ENCODE measurements at regions not wholly inside any gene's neighbourhood (a gene's known extent, or its start where the extent isn't known, plus 50 kb on each side); places are given as distances from the start of the nearest gene placed in this dataset.
"Not testable (repeated sequence)": the region's sequence is repeated elsewhere in the genome, so short reads cannot be mapped to it uniquely, and the experiment has no call there.

DNA sequence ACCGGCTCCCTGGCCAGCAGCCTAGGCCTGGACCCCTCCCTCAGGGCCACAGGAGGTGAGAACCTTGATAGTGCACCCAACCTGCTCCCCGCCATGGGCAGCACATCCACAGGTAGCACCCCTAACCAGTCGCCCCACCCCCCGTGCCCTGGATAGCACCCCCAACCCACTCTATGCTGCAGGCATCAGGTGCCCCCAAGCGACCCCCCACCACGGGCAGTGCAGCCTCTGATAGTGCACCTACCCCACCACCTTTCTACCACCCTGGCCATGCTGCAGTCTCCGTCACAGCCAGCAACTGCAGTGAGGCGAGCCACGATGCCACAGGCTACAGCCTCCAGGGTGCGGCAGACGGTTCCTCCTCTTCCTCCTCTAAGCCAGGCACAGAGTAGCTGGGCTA is 55.6 kb downstream of the SOWAHC start:
- no peak for DNase-seq

DNA sequence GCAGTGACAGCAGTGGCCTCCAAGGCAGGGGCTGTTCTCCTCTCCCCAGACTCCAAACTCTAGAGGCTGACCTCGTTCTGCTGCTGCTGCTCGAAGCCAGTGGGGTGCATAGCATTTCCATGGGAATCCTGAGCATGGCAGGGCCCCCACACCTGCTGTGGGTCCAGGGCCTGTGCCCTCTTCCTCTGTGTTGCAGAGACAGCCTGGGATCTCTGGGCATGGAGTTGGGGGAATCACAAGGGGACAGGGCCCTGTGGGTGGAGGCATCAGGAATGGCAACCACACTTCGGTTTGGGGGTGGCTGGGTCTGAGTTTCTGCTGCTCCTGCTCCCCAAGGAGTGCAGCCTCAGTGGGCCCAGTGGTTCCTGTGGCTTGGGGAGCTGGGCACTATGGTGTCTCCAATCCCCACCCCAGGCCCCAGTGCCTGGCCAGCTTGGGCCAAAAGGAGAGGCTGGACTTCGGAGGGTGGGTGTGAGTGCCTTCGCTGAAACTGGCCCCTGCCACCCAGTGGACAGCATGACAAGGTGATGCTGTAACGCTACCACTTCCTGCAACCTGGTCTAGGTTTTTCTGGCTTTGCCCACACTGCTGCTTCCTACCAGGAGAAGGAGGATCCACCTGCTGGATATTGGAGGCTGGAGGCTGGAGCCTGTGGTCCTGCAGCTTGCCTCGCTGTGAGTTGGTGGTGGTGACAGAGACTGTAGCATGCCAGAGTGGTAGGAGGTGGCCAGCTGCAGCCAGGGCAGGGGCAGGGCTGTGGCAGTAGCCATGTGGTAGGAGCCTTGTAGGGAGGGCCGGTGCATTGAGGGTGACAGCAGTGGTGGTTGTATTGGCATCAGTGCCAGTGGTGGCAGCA is 56.6 kb downstream of the SOWAHC start:
- DNase-seq = no peak

DNA sequence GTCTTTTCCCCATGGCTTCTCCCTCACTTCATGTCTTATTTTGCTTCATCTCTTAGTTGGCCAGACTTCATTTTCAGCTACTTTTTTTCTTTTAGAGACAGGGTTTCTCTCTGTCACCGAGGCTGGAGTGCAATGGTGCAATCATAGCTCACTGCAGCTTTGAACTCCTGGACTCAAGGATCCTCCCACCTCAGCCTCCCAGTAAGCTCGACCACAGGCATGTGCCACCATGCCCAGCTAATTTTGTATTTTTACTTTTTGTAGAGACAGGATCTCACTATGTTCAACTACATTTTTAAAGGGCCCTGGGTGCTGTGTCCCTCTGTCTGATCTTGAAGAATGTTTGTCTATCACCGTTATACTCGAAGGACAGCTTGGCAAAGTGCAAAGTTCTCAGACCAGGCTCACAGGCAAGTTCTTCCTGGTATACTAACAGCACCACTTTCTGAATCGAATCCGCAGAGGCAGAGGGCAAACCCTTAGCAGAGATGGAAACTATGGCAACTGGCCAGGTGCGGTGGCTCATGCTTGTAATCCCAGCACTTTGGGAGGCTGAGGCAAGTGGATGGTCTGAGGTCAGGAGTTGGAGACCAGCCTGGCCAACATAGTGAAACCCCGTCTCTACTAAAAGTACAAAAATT is 60.9 kb downstream of the SOWAHC start:
- DNase-seq = no peak

DNA sequence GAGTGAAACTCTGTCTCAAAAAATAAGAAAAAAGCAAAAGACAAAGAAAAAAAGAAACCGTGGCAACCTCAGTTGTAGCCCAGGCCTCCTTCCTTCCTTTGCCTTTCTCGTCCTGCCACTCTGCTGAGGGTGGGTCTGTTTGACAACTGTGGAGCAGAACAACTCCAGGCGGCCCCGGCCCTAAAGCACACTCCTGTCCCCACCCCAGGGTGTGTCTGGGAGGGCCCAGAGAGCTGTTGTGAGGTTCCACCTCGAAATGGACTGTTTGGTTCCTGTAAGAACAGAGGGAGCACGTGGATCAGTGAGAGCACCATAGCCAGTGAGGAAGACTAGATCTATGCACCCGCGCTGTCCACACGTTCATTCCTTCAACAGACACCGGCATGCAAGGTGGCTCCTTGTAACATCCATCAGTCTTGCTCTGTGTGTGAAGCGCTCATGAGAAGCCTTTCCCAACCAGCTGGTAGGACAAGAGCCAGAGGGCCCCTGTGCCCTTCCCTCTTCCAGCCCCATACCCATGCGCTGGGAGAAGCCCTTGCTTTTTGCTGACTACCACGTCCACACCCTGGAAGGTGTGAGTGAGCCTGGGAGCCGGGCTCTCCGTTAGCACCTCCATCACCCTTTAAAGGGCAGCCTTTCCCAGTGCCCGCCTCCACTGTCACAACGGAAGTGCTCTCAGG is 61.6 kb downstream of the SOWAHC start:
- DNase-seq = no peak

DNA sequence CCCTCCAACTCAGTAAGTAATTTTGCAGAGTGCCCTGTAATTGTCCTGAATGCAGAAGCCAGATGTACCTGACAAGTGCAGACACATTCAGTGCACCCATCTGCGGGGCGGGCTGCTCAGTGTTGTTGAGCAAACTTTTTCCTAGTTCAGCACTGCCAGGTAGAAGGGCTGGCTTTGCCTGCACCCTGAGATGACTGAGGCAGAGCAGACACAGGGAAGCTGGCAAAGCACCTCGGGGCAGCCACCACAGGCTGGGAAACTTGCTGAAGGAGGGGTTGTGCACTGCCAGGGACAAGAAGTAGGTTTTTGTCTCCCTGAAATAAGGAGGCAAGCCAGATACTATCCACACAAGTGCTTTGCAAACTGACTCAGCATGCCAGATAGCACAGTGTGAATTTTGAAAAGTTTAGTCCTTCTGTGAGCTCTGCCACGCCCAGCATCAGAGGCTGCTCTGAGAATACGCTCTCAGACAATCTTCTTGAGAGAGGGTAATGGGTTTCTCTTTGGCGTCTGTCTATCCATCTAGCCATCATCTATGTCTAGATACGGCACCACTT is 62.3 kb downstream of the SOWAHC start:
- no peak for DNase-seq

DNA sequence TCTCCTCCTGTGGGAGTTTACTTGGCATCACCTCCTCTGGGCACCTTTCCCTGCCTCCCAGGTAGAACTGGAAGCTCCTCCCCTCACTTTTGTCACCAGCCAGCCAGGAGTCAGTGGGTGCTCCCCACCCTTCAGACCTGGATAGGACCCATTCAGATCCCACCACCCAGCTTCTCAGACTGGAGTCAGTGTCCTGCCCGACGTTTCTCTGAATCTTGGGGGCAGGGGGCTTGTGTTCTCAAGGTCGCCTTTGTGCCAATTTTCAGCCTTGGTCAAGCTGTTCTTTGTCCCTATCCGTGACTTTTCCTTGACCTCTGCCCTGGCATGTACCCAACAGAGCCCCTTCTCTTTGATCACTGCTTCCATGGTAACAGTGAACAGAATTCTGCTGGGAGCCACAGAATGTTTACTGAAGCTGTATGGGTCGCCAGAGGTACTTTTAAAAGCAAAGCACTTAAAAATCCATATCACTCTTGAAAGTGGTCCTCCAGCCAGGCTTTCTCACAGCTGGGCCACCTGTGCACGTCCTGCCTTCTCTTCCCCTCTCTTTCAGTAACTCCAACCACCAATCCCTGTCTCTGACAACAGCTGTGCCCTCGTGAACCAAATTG is 63.1 kb downstream of the SOWAHC start:
- DNase-seq = not testable (repeated sequence)

DNA sequence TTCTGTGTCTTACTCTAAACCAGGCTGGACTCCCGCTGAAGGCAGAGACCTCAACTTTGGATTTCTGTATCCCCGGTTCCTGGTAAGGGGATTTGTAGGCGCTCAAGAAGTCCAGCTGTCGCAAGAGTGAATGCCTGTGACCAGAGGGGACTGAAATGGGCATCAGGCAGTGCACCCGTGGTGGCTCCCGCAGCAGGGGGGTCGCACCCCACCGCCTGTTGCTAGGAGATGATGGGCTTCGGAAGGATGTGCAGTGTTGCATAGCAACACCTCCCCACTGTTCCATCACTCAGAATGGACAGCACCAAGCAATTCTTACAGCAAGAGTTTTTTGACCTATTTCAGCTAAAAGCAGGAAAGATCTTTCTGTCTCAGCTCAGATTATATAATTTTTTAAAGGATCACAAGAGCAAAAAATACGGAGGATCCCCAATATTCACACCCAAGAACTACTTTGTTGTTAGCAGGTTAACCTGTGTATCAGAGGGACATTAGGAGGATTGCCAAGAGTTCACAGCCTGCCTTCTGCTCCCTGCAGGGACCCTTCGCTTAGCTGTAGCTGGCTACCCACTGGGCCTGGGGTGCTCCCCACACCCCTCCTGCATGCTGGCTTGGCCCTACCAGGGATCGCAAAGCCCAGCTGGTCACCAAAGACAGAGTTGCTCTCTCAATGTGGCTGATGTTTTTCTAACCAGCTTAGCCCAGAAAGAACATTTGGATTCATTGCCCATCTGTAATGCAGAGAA is 63.8 kb downstream of the SOWAHC start:
- DNase-seq = no peak

DNA sequence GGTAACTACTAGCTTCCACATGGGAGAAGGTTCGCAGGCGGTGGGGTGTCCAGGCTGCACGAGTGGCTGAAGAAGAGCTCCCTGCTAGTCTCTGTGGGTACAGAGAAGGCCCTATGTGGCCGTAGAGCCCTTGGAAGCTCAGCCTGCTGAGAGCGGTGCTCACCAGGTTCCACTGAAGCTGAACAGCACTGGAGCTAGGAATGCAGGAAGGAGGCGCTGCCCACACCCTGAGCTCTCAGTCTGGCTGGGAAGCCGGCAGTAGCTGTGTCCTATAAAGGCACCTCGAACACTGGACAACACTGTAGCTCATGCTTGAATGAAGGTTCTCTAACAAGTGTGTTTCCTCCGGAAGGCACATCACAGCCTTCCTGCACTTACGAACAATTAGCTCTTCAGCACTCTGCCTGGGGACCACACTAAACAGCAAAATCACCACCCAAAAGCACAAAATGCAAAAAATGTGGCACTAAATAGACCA is 64.6 kb downstream of the SOWAHC start:
- DNase-seq = not testable (repeated sequence)

DNA sequence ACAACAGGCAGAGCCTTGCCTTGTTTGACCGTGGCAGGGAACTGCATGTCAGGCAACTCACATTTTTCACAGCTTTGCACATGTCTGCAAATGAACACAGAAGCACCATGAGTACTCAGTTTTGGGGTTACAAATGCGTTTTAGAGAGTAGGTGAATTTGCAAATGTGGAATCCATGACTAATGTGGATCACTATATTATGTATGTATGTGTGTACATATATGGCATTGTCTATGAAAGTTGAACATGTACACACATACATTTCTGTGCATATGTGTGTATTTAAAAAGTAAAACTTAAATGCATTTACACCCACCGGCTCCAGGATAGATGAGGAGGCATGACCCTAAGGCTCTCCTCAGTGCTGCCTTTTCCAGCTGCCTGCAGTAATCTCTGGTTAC is 65.1 kb downstream of the SOWAHC start:
- no peak for DNase-seq

DNA sequence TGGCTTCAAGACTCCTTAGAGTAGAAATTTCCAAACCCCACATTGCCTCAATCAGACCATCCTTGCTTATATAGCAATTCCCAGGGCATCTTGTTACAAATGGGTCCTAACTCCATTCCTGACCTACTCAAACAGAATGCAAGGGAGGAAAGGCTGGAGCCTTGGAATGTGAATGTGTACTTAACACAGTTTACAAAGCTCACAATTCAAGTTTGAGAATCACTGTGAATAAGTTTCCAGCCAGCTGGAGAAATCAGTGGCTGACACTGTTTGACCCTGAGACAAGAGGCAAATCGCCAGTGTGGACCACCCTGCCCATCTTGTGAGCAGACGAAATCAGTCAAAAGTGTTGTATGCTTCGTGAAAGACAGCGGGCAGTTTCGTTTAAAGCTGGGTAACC is 65.5 kb downstream of the SOWAHC start:
- DNase-seq = no peak

DNA sequence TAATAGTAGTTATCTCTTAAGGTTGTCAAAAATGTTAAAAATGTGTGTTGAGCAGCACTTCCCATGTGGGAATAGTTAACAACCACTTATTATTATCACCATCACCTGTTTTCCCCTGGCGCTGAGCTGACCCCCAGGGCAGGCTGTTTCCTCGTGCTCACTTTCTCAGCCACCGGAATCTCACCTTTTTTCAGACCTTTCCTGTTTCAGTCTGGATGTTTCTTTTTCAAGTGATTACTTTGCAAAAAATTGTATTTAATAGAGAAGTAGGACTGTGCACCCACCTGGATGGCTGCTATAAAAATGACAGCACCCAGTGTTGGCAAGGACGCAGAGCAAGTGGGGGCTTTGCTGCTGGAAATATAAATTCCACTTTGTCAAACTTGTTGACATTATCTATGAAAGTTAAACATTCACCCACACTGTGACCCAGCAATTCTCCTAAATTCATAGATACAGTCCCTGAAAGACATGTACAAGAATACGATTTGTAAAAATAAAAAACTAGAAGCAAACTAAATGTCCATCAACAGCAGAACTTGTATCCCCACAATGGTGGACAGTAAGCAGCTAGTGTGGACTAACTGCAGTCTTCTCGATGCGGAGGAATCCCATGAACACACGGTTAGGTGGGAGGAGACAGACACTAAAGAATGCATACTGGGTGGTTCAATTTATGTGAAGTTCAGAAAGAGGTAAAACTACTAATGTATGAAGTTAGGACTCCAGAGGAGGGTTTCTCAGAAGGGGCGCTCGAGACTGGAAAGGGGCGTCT is 66.5 kb downstream of the SOWAHC start:
- no peak for DNase-seq

DNA sequence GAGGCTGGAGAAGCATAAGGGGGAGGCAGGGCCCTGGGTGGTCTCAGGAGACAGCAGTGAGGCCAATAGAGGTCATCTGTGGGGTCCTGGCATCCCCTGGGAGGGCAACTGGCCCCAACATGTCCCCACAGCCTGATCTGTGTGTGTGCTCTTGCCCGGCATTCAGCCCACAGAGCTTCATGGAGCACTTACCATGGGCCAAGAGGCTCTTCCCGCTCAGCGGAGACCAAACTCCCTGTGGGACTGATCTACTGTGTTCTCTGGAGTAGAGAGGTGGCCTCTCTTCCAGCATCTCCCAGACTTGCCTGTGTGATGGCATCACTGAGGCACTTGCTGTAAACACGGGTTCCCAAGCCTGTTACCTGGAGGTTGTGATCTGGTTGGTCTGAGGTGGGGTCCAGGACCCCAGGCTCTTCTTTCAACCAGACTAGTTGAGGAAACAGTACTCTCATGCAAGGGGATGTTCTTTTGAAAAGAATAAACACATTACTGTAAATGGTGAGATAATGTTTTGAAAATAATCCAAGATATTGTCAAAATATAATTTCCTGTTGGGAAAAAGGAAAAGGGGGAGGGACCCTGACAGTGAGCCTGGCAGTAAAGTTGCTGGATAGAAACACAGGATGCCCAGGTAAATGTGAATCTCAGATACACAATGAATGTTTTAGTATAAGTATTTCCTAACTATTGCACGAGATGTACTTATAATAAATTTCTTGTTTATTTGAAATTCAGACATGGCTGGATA is 67.6 kb downstream of the SOWAHC start:
- DNase-seq = no peak

DNA sequence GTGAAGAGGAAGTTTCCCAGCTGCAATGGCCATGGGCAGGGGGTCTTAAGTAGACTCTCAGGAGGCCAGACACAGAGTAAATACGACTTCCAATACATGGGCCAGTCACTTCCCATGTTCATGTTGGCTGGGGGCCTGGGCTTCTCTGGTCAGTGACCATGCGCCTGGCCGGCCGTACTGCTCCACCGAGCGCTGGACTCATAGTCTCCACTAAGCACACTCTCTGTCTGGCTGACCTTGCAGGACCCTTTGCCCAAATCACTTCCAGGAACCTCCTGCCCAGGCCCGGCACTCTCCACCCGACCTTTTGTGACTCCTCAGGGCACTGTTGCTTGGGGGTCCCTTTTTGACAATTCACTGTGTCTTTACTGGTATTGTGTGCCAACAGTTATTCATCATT is 69.3 kb downstream of the SOWAHC start:
- DNase-seq = no peak

DNA sequence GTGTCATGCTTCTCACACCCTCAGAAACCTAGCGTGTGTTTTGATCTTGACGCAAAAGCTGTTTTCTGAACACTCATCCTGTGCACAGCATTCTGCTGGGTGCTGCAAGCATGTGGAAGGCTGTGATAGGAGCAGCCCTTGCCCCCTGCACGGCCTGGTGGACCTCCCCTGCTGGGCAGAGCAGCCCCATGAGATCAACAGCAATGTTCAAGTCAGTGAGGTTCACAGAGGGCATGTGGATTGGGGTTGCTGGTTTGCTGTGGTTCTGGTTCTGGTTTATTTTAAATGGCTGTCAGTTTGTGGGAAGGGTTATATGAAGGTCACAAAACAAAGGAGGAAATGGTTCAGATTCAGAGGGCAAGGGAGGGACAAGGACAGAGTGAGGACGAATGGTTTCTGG is 71.3 kb downstream of the SOWAHC start:
- DNase-seq = no peak

DNA sequence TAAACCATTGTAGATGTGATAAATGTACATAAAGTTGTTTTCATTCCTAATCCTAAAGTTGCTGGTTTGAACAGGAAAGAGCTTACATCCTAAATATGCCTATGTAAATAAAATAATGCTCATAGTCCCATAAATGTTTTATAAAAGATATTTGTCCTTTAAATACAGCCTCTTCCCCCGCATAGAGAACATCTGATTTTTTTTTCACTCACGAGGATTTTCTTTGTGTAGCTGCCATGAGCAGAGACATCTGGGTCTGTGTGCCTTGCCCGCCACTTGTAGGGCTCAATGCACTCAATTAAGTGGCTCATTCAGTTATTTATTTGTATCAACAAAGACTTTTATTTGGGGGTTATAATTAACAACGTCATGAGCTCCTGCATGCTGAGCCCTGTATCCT is 72.8 kb downstream of the SOWAHC start:
- DNase-seq = no peak

DNA sequence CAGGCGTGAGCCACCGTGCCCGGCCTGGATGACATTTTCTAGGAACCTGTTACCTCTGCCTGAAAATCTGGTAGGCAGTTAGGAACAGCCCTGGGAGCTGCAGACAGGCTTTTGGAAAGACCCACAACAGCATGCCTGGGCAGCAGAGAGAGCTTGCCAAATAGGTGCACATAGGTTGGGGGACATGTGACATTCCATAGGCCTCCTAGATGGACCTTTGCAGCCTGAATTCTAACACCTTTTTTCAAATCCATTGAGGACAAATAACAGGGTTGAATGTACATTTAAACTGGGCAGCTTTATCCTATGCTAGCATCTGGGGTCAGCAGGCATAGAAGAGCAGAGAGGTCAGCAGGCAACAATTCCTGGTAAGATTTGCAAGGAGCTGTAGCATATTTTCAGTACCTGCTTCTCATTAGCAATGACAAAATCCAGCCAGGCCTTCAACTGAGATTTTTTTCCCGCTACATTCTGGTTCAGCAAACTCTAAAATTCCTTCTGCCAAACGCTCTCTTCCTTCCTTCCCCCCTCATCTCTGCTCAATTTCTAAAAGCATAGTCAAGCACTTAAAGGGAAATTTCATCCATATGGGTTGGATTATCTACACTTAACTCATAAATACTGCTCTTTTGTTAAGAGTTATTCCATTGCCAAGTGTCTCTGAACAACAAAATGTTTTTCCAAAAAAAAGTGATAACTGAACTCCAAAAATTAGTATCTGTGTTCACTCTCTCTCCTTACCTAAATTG is 75.2 kb downstream of the SOWAHC start:
- no peak for DNase-seq

DNA sequence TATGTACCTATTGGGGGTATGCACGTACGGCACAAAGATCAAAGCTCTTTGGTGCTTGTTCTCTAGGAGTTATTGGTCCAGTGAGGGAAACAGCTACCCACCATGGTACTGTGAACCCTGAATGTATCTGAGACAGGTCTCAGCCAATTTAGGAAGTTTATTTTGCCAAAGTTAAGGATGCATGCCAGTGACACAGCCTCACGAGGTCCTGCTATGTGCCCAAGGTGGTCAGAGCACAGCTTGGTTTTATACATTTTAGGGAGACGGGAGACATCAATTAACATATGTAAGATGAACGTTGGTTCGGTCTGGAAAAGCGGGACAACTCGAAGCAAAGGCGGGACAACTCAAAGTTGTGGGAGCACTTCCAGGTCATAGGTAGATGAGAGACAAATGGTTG is 75.8 kb downstream of the SOWAHC start:
- DNase-seq = no peak

DNA sequence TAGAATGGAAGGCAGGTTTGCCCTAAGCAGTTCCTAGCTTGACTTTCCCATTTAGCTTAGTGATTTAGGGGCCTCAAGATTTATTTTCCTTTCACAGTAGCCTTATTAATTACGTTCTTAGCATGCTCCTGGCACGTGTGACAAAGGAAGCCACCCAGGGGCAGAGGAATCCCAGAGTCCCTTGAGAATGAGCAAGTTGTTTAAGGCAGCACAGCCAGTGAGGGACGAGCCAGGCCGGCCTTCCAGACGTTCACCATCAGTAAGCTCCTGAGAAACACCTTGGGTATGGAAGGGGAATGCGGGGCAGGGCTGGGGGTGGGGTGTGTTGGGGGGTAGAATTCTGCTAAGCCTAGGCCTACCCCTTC is 76.3 kb downstream of the SOWAHC start:
- DNase-seq = no peak

DNA sequence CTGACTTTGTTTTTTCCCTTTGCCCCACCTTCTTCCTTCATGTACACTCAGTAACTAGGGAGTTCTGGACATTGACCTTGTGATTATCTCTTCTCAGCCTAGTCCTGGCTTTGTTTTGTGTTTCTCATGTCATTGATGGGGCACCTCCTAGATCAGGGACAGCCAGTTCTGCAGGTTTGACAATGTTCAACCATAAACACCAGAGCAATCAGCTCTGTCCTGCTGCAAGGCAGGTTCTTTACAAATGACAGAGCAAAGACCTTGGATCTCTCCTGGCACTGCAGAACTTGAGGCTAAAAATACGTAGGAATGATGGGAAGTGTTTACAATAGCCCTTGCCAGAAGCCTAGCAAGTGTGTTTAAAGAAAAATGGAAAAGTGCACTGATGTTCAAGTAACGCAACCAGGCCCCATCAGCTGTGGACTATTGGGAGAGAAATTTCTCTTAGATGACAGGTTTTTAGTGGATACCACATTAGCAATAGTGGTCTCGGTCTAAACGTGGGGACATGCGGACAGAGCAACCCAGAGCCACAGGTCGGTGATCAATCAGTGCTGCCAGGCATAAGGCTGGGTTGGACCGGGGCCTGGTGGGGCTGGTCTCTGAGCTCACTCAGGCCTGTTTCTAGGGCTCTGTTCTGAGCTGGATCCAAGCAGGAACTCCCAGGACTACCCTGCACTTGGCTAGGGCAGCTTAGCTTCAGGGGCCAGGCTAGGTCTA is 76.8 kb downstream of the SOWAHC start:
- DNase-seq = no peak
